ENCODE measurements at regions not wholly inside any gene's neighbourhood (a gene's known extent, or its start where the extent isn't known, plus 50 kb on each side); places are given as distances from the start of the nearest gene placed in this dataset.
"Not testable (repeated sequence)": the region's sequence is repeated elsewhere in the genome, so short reads cannot be mapped to it uniquely, and the experiment has no call there.

GRCh38 chr1:224042557-224043118 is 71.3 kb upstream of the FBXO28 start:
- Histone ChIP-seq H3K27me3 (0 out of 2 replicates have a peak, but pooled peaks cover 3% of the 10 kb centered on the region), H3K4me1 (no peaks in the 10 kb centered on the region), H3K36me3 (no peaks in the 10 kb centered on the region), H3K4me3 (ENCODE audit: low read depth, low read length) (no peak overlapping the region), H3K9me3 (no peaks in the 10 kb centered on the region)
- no peak for TF ChIP-seq CTCF (IDR thresholded peaks at IDR 0.05; ENCODE audit: low read depth, low read length)
- no peak for DNase-seq

- no peak overlapping the region for H3K4me3 ChIP-seq (ENCODE audit: low read depth, low read length)
- no peaks in the 10 kb centered on the region for H3K4me1 ChIP-seq
- no peaks in the 10 kb centered on the region for H3K27me3 ChIP-seq
- no peaks in the 10 kb centered on the region for H3K9me3 ChIP-seq
- H3K36me3 ChIP-seq, result no peaks in the 10 kb centered on the region
- no peak for DNase-seq
- no peak for TF ChIP-seq CTCF (IDR thresholded peaks at IDR 0.05; ENCODE audit: low read depth, low read length)
Observed at GRCh38 chr1:224041032-224041431, 72.9 kb upstream of the FBXO28 start.

- H3K4me3 ChIP-seq (ENCODE audit: low read depth, low read length); DNase-seq; H3K27me3 ChIP-seq: not testable (repeated sequence)
Observed at GRCh38 chr1:224040423-224040822, 73.5 kb upstream of the FBXO28 start.

GRCh38 chr1:224040006-224040405 is 73.9 kb upstream of the FBXO28 start:
- H3K9me3 ChIP-seq; DNase-seq; H3K4me3 ChIP-seq (ENCODE audit: low read depth, low read length); H3K4me1 ChIP-seq; H3K36me3 ChIP-seq; H3K27me3 ChIP-seq: not testable (repeated sequence)

More at GRCh38 chr1:224040423-224040822, 73.5 kb upstream of the FBXO28 start:
- H3K4me1 ChIP-seq, H3K9me3 ChIP-seq, H3K36me3 ChIP-seq: not testable (repeated sequence)

- not testable (repeated sequence) for H3K9me3 ChIP-seq; H3K4me3 ChIP-seq (ENCODE audit: low read depth, low read length); H3K27me3 ChIP-seq; H3K4me1 ChIP-seq; DNase-seq; H3K36me3 ChIP-seq
Observed at GRCh38 chr1:224038832-224039231, 75.1 kb upstream of the FBXO28 start.

- not testable (repeated sequence) for H3K9me3 ChIP-seq; DNase-seq; H3K27me3 ChIP-seq; H3K4me3 ChIP-seq (ENCODE audit: low read depth, low read length); H3K4me1 ChIP-seq; H3K36me3 ChIP-seq
Observed at GRCh38 chr1:224037362-224037761, 76.5 kb upstream of the FBXO28 start.

GRCh38 chr1:224032608-224033276 is 81.2 kb upstream of the FBXO28 start:
- not testable (repeated sequence) for DNase-seq; H3K36me3 ChIP-seq; H3K4me1 ChIP-seq; H3K4me3 ChIP-seq (ENCODE audit: low read depth, low read length); H3K27me3 ChIP-seq; H3K9me3 ChIP-seq

GRCh38 chr1:224031986-224032385 is 81.9 kb upstream of the FBXO28 start:
- not testable (repeated sequence) for H3K4me3 ChIP-seq (ENCODE audit: low read depth, low read length); H3K27me3 ChIP-seq; H3K36me3 ChIP-seq; H3K4me1 ChIP-seq; DNase-seq; H3K9me3 ChIP-seq

GRCh38 chr1:224030257-224030656 is 83.7 kb upstream of the FBXO28 start:
- not testable (repeated sequence) for H3K4me1 ChIP-seq; H3K4me3 ChIP-seq (ENCODE audit: low read depth, low read length); H3K27me3 ChIP-seq; DNase-seq; H3K36me3 ChIP-seq; H3K9me3 ChIP-seq

GRCh38 chr1:224029286-224030025 is 84.5 kb upstream of the FBXO28 start:
- not testable (repeated sequence) for H3K36me3 ChIP-seq; H3K27me3 ChIP-seq; H3K4me3 ChIP-seq (ENCODE audit: low read depth, low read length); H3K4me1 ChIP-seq; H3K9me3 ChIP-seq; DNase-seq

- not testable (repeated sequence) for H3K36me3 ChIP-seq; DNase-seq; H3K27me3 ChIP-seq; H3K4me3 ChIP-seq (ENCODE audit: low read depth, low read length); H3K9me3 ChIP-seq; H3K4me1 ChIP-seq
Observed at GRCh38 chr1:224028802-224029201, 85.1 kb upstream of the FBXO28 start.

GRCh38 chr1:224023122-224023521 is 90.8 kb upstream of the FBXO28 start:
- H3K4me3 ChIP-seq (ENCODE audit: low read depth, low read length); H3K27me3 ChIP-seq; H3K4me1 ChIP-seq; DNase-seq; H3K36me3 ChIP-seq; H3K9me3 ChIP-seq: not testable (repeated sequence)

- not testable (repeated sequence) for DNase-seq; H3K36me3 ChIP-seq; H3K4me3 ChIP-seq (ENCODE audit: low read depth, low read length); H3K9me3 ChIP-seq; H3K4me1 ChIP-seq; H3K27me3 ChIP-seq
Observed at GRCh38 chr1:224022249-224022970, 91.5 kb upstream of the FBXO28 start.
